CD4-positive, alpha-beta memory T cell (primary cell): ENCODE measurements at regions not wholly inside any gene's neighbourhood (a gene's known extent, or its start where the extent isn't known, plus 50 kb on each side); places are given as distances from the start of the nearest gene placed in this dataset.
"Not testable (repeated sequence)": the region's sequence is repeated elsewhere in the genome, so short reads cannot be mapped to it uniquely, and the experiment has no call there.

Experiments used
- CTCF ChIA-PET: fragments of 350-600 bp; sonication (Branson Sonifier 250); formaldehyde crosslinking; loops from one replicate; lab custom pipeline; 2021; ENCODE audit warnings: inconsistent platforms; ENCODE audit not compliant: partially characterized antibody; lab: Charles Lee
- POLR2A ChIA-PET: fragments of 350-600 bp; sonication (Branson Sonifier 250); formaldehyde crosslinking; loops from one replicate; lab custom pipeline; 2021; ENCODE audit not compliant: partially characterized antibody; lab: Charles Lee
- DNase-seq, 5 donors: peaks; one replicate each; pipeline versions ENCODE4 v3.0.0 to v3.0.0-alpha.2; 2020 to 2022; ENCODE audit warnings: mixed read lengths in 1 of 5
- H3K27ac ChIP-seq: one replicate; pipeline ENCODE4 v1.7.0; 2013; ENCODE audit warnings: low read depth, low read length
- H3K27me3 ChIP-seq: 2 replicates; pipeline ENCODE4 v1.7.0; 2013; ENCODE audit warnings: mild to moderate bottlenecking, low read length, moderate library complexity; ENCODE audit not compliant: insufficient read depth
- H3K36me3 ChIP-seq: 2 replicates; pipeline ENCODE4 v1.7.0; 2013; ENCODE audit warnings: mild to moderate bottlenecking, low read length, moderate library complexity; ENCODE audit not compliant: insufficient read depth
- H3K4me1 ChIP-seq: 2 replicates; pipeline ENCODE4 v1.7.0; 2013; ENCODE audit warnings: mild to moderate bottlenecking, low read length, moderate library complexity; ENCODE audit not compliant: insufficient read depth
- H3K4me3 ChIP-seq, 2 donors: one replicate each; pipeline ENCODE4 v1.7.0; 2013; ENCODE audit warnings: low read length in 2 of 2, mild to moderate bottlenecking in 1 of 2
- H3K9me3 ChIP-seq, 2 donors: one replicate each; pipeline ENCODE4 v1.7.0; 2013; ENCODE audit warnings: low read length in 2 of 2, control low read depth in 1 of 2; ENCODE audit not compliant: control insufficient read depth in 1 of 2
- H3K27ac Mint-ChIP-seq, 7 donors: one replicate each; pipeline ENCODE4 v1.8.0; 2020 to 2021; ENCODE audit warnings: mixed read lengths in 7 of 7, mild to moderate bottlenecking in 6 of 7, inconsistent platforms in 3 of 7, moderate library complexity in 3 of 7
- H3K27me3 Mint-ChIP-seq, 2 donors: one replicate each; pipeline ENCODE4 v1.8.0; 2020 to 2021; ENCODE audit warnings: mixed read lengths in 2 of 2
- H3K36me3 Mint-ChIP-seq, 2 donors: one replicate each; pipeline ENCODE4 v1.8.0; 2020 to 2021; ENCODE audit warnings: mixed read lengths in 2 of 2, inconsistent platforms in 1 of 2, mild to moderate bottlenecking in 1 of 2
- H3K4me1 Mint-ChIP-seq, 4 donors: one replicate each; pipeline ENCODE4 v1.8.0; 2020 to 2021; ENCODE audit warnings: mixed read lengths in 4 of 4, mild to moderate bottlenecking in 1 of 4
- H3K4me3 Mint-ChIP-seq, 8 donors: one replicate each; pipeline ENCODE4 v1.8.0; 2020 to 2021; ENCODE audit warnings: mixed read lengths in 8 of 8, mild to moderate bottlenecking in 7 of 8, moderate library complexity in 6 of 8, inconsistent platforms in 3 of 8
- H3K9me3 Mint-ChIP-seq, 8 donors: one replicate each; pipeline ENCODE4 v1.8.0; 2020 to 2021; ENCODE audit warnings: mixed read lengths in 8 of 8, mild to moderate bottlenecking in 5 of 8, inconsistent platforms in 3 of 8, moderate library complexity in 1 of 8
- intact Hi-C: fragments of 100-400 bp; cut with micrococcal nuclease; formaldehyde crosslinking; loops from one replicate; pipeline ENCODE4 v1.15.1; 2023

DNA sequence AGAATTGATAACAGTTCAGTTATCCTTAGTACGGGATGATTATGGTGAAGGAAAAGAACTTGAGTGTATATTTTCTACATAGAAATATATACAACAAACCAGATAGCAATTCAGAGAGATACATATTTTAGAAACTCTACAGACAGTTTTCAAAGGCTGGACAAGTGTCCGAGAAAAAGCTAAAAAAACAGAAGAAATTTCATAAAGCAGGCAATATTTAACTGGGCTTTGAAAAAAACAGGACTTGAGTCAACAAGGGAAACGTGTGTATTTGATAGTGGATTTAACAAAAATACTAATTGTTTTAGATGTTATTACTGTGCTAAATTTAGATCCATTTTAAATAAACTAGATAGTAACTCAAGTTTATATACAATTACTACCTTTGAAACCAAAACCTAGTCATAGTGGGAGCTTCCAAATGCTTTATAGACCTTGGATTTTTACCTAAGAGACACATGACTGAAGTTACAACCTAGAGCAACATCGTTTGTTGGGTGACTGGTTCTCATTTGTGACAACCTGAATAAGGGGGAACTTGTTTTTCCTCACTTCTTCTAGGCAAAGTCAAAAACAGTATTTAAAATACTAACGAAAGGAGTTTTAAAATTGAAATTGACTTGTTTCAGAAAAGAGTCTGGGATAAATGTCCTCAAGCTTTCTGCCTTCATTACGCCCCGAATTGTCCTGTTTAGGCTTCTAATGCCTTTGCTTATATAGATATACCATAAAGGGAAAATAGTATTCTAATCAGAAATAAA lies 116.7 kb upstream of the PRSS16 start:
- intact Hi-C loops: loop anchor here (1.0 to 10.0 kb wide), 4 partner anchors 8 to 1734 kb away; partner anchors contain the start of gene TRIM38
- no peaks in the 10 kb centered on the region for H3K27me3 Mint-ChIP-seq
- POLR2A ChIA-PET: interaction anchor here (0.6 to 12.2 kb wide), 24 partner anchors 9 to 1736 kb away, joined by 3 to 863 read pairs (median 21); partner anchors contain the start of gene ZNF184

GRCh38 chr6:27132282-27132531 lies 115.3 kb upstream of the PRSS16 start:
- H3K36me3 Mint-ChIP-seq: not testable (repeated sequence)

More for the DNA sequence above, 116.7 kb upstream of the PRSS16 start:
- Histone ChIP-seq H3K27me3 (no peaks in the 10 kb centered on the region), H3K27ac (peak overlapping the region; percentile 93), H3K9me3 (no peaks in the 10 kb centered on the region), H3K4me1 (peaks cover 35% of the 10 kb centered on the region), H3K4me3 (peak overlapping the region in 1 of 2 donors; percentile 72), H3K36me3 (no peaks in the 10 kb centered on the region)
- Mint-ChIP-seq H3K9me3 (no peaks in the 10 kb centered on the region), H3K27ac (peak overlapping the region in 2 of 7 donors; percentile 22 to 55), H3K4me3 (peak overlapping the region in 1 of 8 donors; percentile 39), H3K4me1 (peaks cover 15 to 31% (median 22%) of the 10 kb centered on the region in 4 donors), H3K36me3 (peaks cover 0 to 3% of the 10 kb centered on the region in 2 donors)
- CTCF ChIA-PET: interaction anchor here (1.1 to 5.1 kb wide), 8 partner anchors 15 to 1711 kb away, joined by 3 to 64 read pairs (median 5); a partner anchor contains a TSS
- no peak for DNase-seq

DNA sequence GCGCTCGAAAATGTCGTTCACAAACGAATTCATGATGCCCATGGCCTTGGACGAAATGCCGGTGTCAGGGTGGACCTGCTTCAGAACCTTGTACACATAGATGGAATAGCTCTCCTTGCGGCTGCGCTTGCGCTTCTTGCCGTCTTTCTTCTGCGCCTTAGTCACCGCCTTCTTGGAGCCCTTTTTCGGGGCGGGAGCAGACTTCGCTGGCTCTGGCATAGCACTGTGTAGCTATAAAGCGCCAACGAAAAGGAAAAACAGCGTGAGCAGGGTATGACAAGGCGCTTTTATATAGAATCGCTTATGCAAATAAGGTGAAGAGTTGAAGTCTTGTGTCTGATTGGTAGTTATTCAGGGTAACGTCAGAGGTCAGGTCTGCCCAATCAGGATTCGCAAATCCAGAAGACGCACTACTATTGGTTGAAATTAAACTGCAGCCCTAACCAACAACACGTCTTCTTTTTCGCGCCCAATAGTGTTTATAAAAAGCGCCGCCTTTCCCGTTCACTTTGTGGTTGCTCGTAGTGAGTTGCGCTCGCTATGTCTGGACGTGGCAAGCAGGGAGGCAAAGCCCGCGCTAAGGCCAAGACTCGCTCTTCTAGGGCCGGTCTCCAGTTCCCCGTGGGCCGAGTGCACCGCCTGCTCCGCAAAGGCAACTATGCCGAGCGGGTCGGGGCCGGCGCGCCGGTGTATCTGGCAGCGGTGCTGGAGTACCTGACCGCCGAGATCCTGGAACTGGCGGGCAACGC lies 114.8 kb upstream of the PRSS16 start:
- peak overlapping the region; percentile 93 for H3K27ac ChIP-seq
- no peak overlapping the region for H3K4me3 Mint-ChIP-seq
- DNase-seq: peak; percentile 96 to 99 (median 98)
- no peaks in the 10 kb centered on the region for H3K9me3 Mint-ChIP-seq
- H3K27me3 Mint-ChIP-seq: no peaks in the 10 kb centered on the region
- peaks cover 0 to 24% (median 10%) of the 10 kb centered on the region in 4 donors for H3K4me1 Mint-ChIP-seq
- peaks cover 27% of the 10 kb centered on the region for H3K4me1 ChIP-seq
- peak overlapping the region; percentile 72 to 90 for H3K4me3 ChIP-seq
- intact Hi-C loops: loop anchor here (1.0 to 10.0 kb wide), 16 partner anchors 14 to 1732 kb away; partner anchors contain the start of gene TRIM38
- no peaks in the 10 kb centered on the region for H3K27me3 ChIP-seq
- H3K27ac Mint-ChIP-seq: no peak overlapping the region
- no peaks in the 10 kb centered on the region for H3K36me3 ChIP-seq
- H3K9me3 ChIP-seq: no peaks in the 10 kb centered on the region
- peaks cover 0 to 3% of the 10 kb centered on the region in 2 donors for H3K36me3 Mint-ChIP-seq
- POLR2A ChIA-PET: interaction anchor here (0.5 to 12.2 kb wide), 60 partner anchors 8 to 1809 kb away, joined by 3 to 863 read pairs (median 8); partner anchors contain the start of genes HFE, HMGN4 and ZNF184
- CTCF ChIA-PET: interaction anchor here (1.0 to 5.1 kb wide), 9 partner anchors 13 to 761 kb away, joined by 3 to 64 read pairs (median 5); a partner anchor contains a TSS

More at GRCh38 chr6:27132282-27132531, 115.3 kb upstream of the PRSS16 start:
- H3K27me3 ChIP-seq, H3K27me3 Mint-ChIP-seq, H3K27ac Mint-ChIP-seq, H3K9me3 Mint-ChIP-seq, H3K4me3 Mint-ChIP-seq, H3K36me3 ChIP-seq, DNase-seq, H3K9me3 ChIP-seq: not testable (repeated sequence)
- ChIA-PET POLR2A (interaction anchor here (0.6 to 12.2 kb wide), 48 partner anchors 8 to 1809 kb away, joined by 3 to 863 read pairs (median 12); partner anchors contain the start of genes HFE, HMGN4 and ZNF184), CTCF (interaction anchor here (1.0 to 5.1 kb wide), 7 partner anchors 14 to 761 kb away, joined by 3 to 64 read pairs (median 5); a partner anchor contains a TSS)
- Histone ChIP-seq H3K4me1 (peaks cover 27% of the 10 kb centered on the region), H3K4me3 (peak overlapping the region; percentile 54 to 72), H3K27ac (peak overlapping the region; percentile 93)
- H3K4me1 Mint-ChIP-seq: peaks cover 4 to 25% (median 13%) of the 10 kb centered on the region in 4 donors
- intact Hi-C loops: loop anchor here (1.0 to 10.0 kb wide), 14 partner anchors 14 to 1733 kb away; partner anchors contain the start of gene TRIM38

- Histone ChIP-seq H3K27me3 (no peaks in the 10 kb centered on the region), H3K4me3 (peak overlapping the region; percentile 72 to 90), H3K36me3 (no peaks in the 10 kb centered on the region), H3K4me1 (peaks cover 32% of the 10 kb centered on the region), H3K27ac (peak overlapping the region; percentile 93), H3K9me3 (no peaks in the 10 kb centered on the region)
- DNase-seq: peak; percentile 69 to 83 (median 78)
- Mint-ChIP-seq H3K4me1 (peaks cover 8 to 30% (median 16%) of the 10 kb centered on the region in 4 donors), H3K4me3 (no peak overlapping the region), H3K36me3 (peaks cover 0 to 3% of the 10 kb centered on the region in 2 donors), H3K27me3 (no peaks in the 10 kb centered on the region), H3K9me3 (no peaks in the 10 kb centered on the region), H3K27ac (no peak overlapping the region)
- ChIA-PET CTCF (interaction anchor here (0.7 to 5.1 kb wide), 8 partner anchors 12 to 760 kb away, joined by 3 to 64 read pairs (median 4); a partner anchor contains a TSS), POLR2A (interaction anchor here (0.5 to 12.2 kb wide), 51 partner anchors 12 to 1808 kb away, joined by 3 to 863 read pairs (median 12); partner anchors contain the start of gene ZNF184)
- intact Hi-C loops: loop anchor here (1.0 to 10.0 kb wide), 9 partner anchors 345 to 1731 kb away; partner anchors contain the start of gene TRIM38
Observed at GRCh38 chr6:27133281-27134227, 113.9 kb upstream of the PRSS16 start.

DNA sequence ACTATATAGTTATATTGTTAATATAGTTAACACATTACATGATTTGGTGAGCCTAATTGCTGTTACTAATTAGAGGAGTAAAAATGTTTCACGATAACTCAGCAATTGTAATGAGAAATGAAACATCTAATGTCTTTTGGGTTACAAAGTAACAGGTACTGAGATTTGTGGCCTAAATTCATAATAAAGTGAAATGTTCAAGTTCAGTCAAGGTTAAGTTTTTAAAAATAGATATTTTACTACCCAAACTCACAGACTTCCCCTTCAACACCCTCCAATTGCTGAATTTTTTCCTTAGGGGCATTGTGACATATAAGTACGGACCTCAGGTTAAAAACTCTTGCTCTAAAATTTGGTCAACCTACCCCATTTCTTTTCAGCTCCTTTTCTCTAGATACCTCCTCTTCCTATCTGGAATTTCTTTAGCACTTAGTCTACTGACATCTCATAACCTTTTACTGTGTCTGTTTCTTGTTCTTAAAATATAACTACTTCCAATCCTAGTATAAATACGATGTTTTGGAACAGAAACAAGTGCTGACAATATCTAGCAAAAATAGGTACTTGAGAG lies 112.3 kb upstream of the PRSS16 start:
- intact Hi-C loops: loop anchor here (10.0 kb wide), 1 partner anchor 1730 kb away; no protein-coding TSS in a partner anchor
- peaks cover 0 to 13% of the 10 kb centered on the region in 2 donors for H3K36me3 Mint-ChIP-seq
- Histone ChIP-seq H3K4me3 (no peak overlapping the region), H3K27ac (no peak overlapping the region), H3K36me3 (no peaks in the 10 kb centered on the region), H3K9me3 (no peaks in the 10 kb centered on the region), H3K4me1 (peaks cover 44% of the 10 kb centered on the region), H3K27me3 (no peaks in the 10 kb centered on the region)
- no peak for DNase-seq
- H3K4me3 Mint-ChIP-seq: peak overlapping the region in 2 of 8 donors; percentile 10 to 20
- CTCF ChIA-PET: interaction anchor here (1.8 kb wide), 1 partner anchor 730 kb away, joined by 5 read pairs; a partner anchor contains a TSS
- H3K27ac Mint-ChIP-seq: peak overlapping the region in 2 of 7 donors; percentile 67 to 80
- POLR2A ChIA-PET: interaction anchor here (0.7 to 12.2 kb wide), 8 partner anchors 15 to 1091 kb away, joined by 3 to 863 read pairs (median 62); a partner anchor contains a TSS
- peaks cover 20 to 45% (median 24%) of the 10 kb centered on the region in 4 donors for H3K4me1 Mint-ChIP-seq
- no peaks in the 10 kb centered on the region for H3K27me3 Mint-ChIP-seq
- H3K9me3 Mint-ChIP-seq: no peaks in the 10 kb centered on the region
